ENCODE measurements at regions not wholly inside any gene's neighbourhood (a gene's known extent, or its start where the extent isn't known, plus 50 kb on each side); places are given as distances from the start of the nearest gene placed in this dataset.

- TF ChIP-seq, protein P1, sequence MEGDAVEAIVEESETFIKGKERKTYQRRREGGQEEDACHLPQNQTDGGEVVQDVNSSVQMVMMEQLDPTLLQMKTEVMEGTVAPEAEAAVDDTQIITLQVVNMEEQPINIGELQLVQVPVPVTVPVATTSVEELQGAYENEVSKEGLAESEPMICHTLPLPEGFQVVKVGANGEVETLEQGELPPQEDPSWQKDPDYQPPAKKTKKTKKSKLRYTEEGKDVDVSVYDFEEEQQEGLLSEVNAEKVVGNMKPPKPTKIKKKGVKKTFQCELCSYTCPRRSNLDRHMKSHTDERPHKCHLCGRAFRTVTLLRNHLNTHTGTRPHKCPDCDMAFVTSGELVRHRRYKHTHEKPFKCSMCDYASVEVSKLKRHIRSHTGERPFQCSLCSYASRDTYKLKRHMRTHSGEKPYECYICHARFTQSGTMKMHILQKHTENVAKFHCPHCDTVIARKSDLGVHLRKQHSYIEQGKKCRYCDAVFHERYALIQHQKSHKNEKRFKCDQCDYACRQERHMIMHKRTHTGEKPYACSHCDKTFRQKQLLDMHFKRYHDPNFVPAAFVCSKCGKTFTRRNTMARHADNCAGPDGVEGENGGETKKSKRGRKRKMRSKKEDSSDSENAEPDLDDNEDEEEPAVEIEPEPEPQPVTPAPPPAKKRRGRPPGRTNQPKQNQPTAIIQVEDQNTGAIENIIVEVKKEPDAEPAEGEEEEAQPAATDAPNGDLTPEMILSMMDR (IDR thresholded peaks at IDR 0.05), result no peak
- no peaks in the 10 kb centered on the region for H3K4me1 ChIP-seq (ENCODE audit: control insufficient read depth in 1 of 2, insufficient read depth in 1 of 2, low read depth in 1 of 2, low read length in 1 of 2)
- H3K4me3 ChIP-seq (ENCODE audit: low read depth in 1 of 2, low read length in 1 of 2), result no peak overlapping the region
- no peaks in the 10 kb centered on the region for H3K36me3 ChIP-seq
- no peak overlapping the region for H3K27ac ChIP-seq
- no peaks in the 10 kb centered on the region for H3K27me3 ChIP-seq
- H3K9me3 ChIP-seq, result no peaks in the 10 kb centered on the region
Measured at GRCh38 chr2:195055996-195056395, 601.0 kb upstream of the SLC39A10 start.

DNA sequence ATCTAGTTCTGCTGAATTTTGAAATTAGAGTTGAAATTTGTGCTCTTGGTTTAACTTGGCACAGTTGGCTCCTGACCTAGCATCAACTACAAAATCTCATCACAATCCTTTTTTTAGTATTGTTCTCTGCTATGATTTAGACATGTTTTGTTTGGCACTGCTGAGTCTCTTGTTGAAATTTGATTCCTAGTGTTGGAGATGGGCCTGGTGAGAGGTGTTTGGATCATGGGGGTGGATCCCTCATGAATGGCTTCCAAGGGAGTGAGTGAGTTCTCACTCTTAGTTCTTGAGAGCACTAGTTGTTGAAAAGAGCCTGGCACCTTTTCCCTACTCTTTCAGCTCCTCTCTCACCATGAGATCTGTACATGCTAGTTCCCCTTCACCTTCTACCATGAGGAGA lies 605.6 kb upstream of the SLC39A10 start:
- Histone ChIP-seq H3K27ac (no peak overlapping the region), H3K4me3 (ENCODE audit: low read depth in 1 of 2, low read length in 1 of 2) (no peak overlapping the region), H3K36me3 (no peaks in the 10 kb centered on the region), H3K4me1 (ENCODE audit: control insufficient read depth in 1 of 2, insufficient read depth in 1 of 2, low read depth in 1 of 2, low read length in 1 of 2) (no peaks in the 10 kb centered on the region), H3K27me3 (no peaks in the 10 kb centered on the region), H3K9me3 (no peaks in the 10 kb centered on the region)
- TF ChIP-seq, protein P1 (IDR thresholded peaks at IDR 0.05), result no peak

GRCh38 chr2:195049372-195050031 lies 607.5 kb upstream of the SLC39A10 start:
- Histone ChIP-seq H3K27ac (no peak overlapping the region), H3K27me3 (no peaks in the 10 kb centered on the region), H3K36me3 (no peaks in the 10 kb centered on the region), H3K9me3 (no peaks in the 10 kb centered on the region), H3K4me3 (ENCODE audit: low read depth in 1 of 2, low read length in 1 of 2) (no peak overlapping the region), H3K4me1 (ENCODE audit: control insufficient read depth in 1 of 2, insufficient read depth in 1 of 2, low read depth in 1 of 2, low read length in 1 of 2) (no peaks in the 10 kb centered on the region)
- TF ChIP-seq, protein P1 (IDR thresholded peaks at IDR 0.05), result no peak

DNA sequence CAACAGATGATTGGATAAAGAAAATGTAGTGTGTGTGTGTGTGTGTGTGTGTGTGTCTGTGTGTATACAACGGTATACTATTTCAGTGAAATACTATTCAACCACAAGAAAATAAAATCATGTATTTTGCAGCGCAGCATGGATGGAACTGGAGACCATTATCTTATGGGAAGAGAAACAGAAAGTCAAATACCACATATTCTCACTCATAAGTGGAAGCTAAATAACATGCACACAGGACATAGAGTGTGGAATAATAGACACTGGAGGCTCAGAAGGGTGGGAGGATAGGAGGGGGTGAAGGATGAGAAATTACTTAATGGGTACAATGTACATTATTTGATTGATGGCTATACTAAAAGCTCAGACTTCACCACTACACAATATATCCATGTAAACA lies 609.1 kb upstream of the SLC39A10 start:
- TF ChIP-seq, protein P1 (IDR thresholded peaks at IDR 0.05), result no peak
- Histone ChIP-seq H3K4me1 (ENCODE audit: control insufficient read depth in 1 of 2, insufficient read depth in 1 of 2, low read depth in 1 of 2, low read length in 1 of 2) (no peaks in the 10 kb centered on the region), H3K27me3 (no peaks in the 10 kb centered on the region), H3K9me3 (no peaks in the 10 kb centered on the region), H3K4me3 (ENCODE audit: low read depth in 1 of 2, low read length in 1 of 2) (no peak overlapping the region), H3K36me3 (no peaks in the 10 kb centered on the region), H3K27ac (no peak overlapping the region)

DNA sequence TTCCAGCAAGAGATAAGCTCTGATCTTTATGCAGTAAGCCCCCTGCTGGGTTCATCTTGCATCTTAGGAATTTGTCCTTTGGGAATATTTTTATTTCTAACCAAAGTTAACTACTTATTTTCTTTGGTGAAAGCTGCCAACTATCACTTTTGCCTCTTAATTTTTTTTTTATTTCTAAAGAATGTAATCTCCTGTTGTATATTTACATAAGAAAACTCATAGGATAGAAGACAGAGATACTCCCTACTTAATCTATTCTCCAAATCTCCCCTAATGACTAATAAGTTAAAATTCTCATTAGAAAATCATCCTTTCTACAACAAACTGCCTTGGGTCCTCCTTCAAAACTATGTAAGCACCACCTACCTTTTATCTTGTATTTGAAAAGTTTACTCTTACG lies 612.2 kb upstream of the SLC39A10 start:
- Histone ChIP-seq H3K27me3 (no peaks in the 10 kb centered on the region), H3K27ac (no peak overlapping the region), H3K36me3 (no peaks in the 10 kb centered on the region), H3K4me1 (ENCODE audit: control insufficient read depth in 1 of 2, insufficient read depth in 1 of 2, low read depth in 1 of 2, low read length in 1 of 2) (no peaks in the 10 kb centered on the region), H3K9me3 (no peaks in the 10 kb centered on the region), H3K4me3 (ENCODE audit: low read depth in 1 of 2, low read length in 1 of 2) (no peak overlapping the region)
- TF ChIP-seq, protein P1 (IDR thresholded peaks at IDR 0.05), result no peak
